Natural killer cell (primary cell): ENCODE measurements at regions not wholly inside any gene's neighbourhood (a gene's known extent, or its start where the extent isn't known, plus 50 kb on each side); places are given as distances from the start of the nearest gene placed in this dataset.

ENCODE experiments used
- ATAC-seq, 3 donors: fragments of 150-1000 bp in 2 of 3; fragments of 200-7000 bp in 1 of 3; cut with Tn5 transposase; 1 replicate in 1 of 3; 2 replicates in 2 of 3; pipeline ENCODE4 v1.10.0; 2021; ENCODE audit warnings: mild to moderate bottlenecking in 2 of 3, moderate library complexity in 2 of 3
- DNase-seq, 2 donors: peaks; one replicate each; pipeline versions ENCODE4 v3.0.0 to v3.0.0-alpha.2; 2013 to 2021; ENCODE audit warnings: mixed read lengths in 1 of 2
- H3K27ac ChIP-seq: one replicate; pipeline ENCODE4 v1.5.1; 2013; ENCODE audit warnings: mild to moderate bottlenecking, low read length
- H3K27me3 ChIP-seq: one replicate; pipeline ENCODE4 v1.6.1; 2013; ENCODE audit warnings: low read length; ENCODE audit not compliant: control insufficient read depth, insufficient read depth
- H3K36me3 ChIP-seq: one replicate; pipeline ENCODE4 v1.6.1; 2013; ENCODE audit warnings: low read length; ENCODE audit not compliant: control insufficient read depth, insufficient read depth
- H3K4me1 ChIP-seq: one replicate; pipeline ENCODE4 v1.6.1; 2013; ENCODE audit warnings: low read length; ENCODE audit not compliant: control insufficient read depth, insufficient read depth
- H3K4me3 ChIP-seq: one replicate; pipeline ENCODE4 v1.5.1; 2013; ENCODE audit warnings: low read length
- H3K9me3 ChIP-seq: one replicate; pipeline ENCODE4 v1.6.1; 2013; ENCODE audit warnings: low read length; ENCODE audit not compliant: control insufficient read depth, insufficient read depth
- H3K27ac Mint-ChIP-seq, 2 donors: one replicate each; pipeline ENCODE4 v1.8.0; 2022; ENCODE audit warnings: mild to moderate bottlenecking in 2 of 2, mixed read lengths in 2 of 2, moderate library complexity in 1 of 2
- H3K27me3 Mint-ChIP-seq, 2 donors: one replicate each; pipeline ENCODE4 v1.8.0; 2022; ENCODE audit warnings: low read depth in 2 of 2, mixed read lengths in 2 of 2
- H3K36me3 Mint-ChIP-seq: one replicate; pipeline ENCODE4 v1.8.0; 2022; ENCODE audit warnings: mixed read lengths
- H3K4me1 Mint-ChIP-seq, 2 donors: one replicate each; pipeline ENCODE4 v1.8.0; 2022; ENCODE audit warnings: mixed read lengths in 2 of 2
- H3K4me3 Mint-ChIP-seq: one replicate; pipeline ENCODE4 v1.8.0; 2022; ENCODE audit warnings: mild to moderate bottlenecking, moderate library complexity, mixed read lengths
- H3K9me3 Mint-ChIP-seq, 2 donors: one replicate each; pipeline ENCODE4 v1.8.0; 2022; ENCODE audit warnings: mixed read lengths in 2 of 2
- CTCF ChIP-seq: fragments of 200-600 bp; IDR thresholded peaks from one replicate; pipeline ENCODE4 v1.8.0; 2022; ENCODE audit warnings: antibody characterized with exemption
- WGBS: methylation state at CpG from one replicate; pipeline ENCODE4 v1.1.7; 2013; ENCODE audit warnings: missing lambda C conversion rate; ENCODE audit not compliant: insufficient coverage; 5-methylcytosine and 5-hydroxymethylcytosine counted together
- intact Hi-C: fragments of 100-400 bp; cut with micrococcal nuclease; formaldehyde crosslinking; loops from one replicate; pipeline ENCODE4 v1.14.2; 2022

GRCh38 chr10:118922972-118923371, 106.5 kb upstream of the NANOS1 start:
- no peaks in the 10 kb centered on the region for H3K27me3 ChIP-seq
- no peak overlapping the region for H3K4me3 ChIP-seq
- no peak overlapping the region for H3K27ac ChIP-seq
- H3K36me3 ChIP-seq: no peaks in the 10 kb centered on the region
- WGBS: 92% methylated on average over 1 of the region's 2 CpGs
- H3K4me1 Mint-ChIP-seq: no peaks in the 10 kb centered on the region
- no peaks in the 10 kb centered on the region for H3K9me3 ChIP-seq
- no peak overlapping the region for H3K27ac Mint-ChIP-seq
- ATAC-seq (no peak), DNase-seq (no peak)
- TF ChIP-seq CTCF: no peak
- no peaks in the 10 kb centered on the region for H3K9me3 Mint-ChIP-seq
- intact Hi-C loops: no loop called here
- no peaks in the 10 kb centered on the region for H3K36me3 Mint-ChIP-seq
- peaks cover 19 to 40% of the 10 kb centered on the region in 2 donors for H3K27me3 Mint-ChIP-seq
- no peak overlapping the region for H3K4me3 Mint-ChIP-seq
- H3K4me1 ChIP-seq: no peaks in the 10 kb centered on the region

GRCh38 chr10:118924493-118924892, 105.0 kb upstream of the NANOS1 start:
- no peaks in the 10 kb centered on the region for H3K4me1 ChIP-seq
- H3K36me3 Mint-ChIP-seq: no peaks in the 10 kb centered on the region
- no peak for ATAC-seq
- TF ChIP-seq CTCF: no peak
- H3K27me3 ChIP-seq: no peaks in the 10 kb centered on the region
- intact Hi-C loops: no loop called here
- H3K27ac Mint-ChIP-seq: no peak overlapping the region
- H3K4me1 Mint-ChIP-seq: no peaks in the 10 kb centered on the region
- no peak overlapping the region for H3K4me3 ChIP-seq
- H3K36me3 ChIP-seq: no peaks in the 10 kb centered on the region
- no peak for DNase-seq
- no peak overlapping the region for H3K4me3 Mint-ChIP-seq
- H3K27me3 Mint-ChIP-seq: peaks cover 19 to 40% of the 10 kb centered on the region in 2 donors
- no peaks in the 10 kb centered on the region for H3K9me3 Mint-ChIP-seq
- H3K27ac ChIP-seq: no peak overlapping the region
- H3K9me3 ChIP-seq: no peaks in the 10 kb centered on the region
- 79% methylated on average over 3 of the region's 3 CpGs for WGBS

- no peak for TF ChIP-seq CTCF
- no peaks in the 10 kb centered on the region for H3K9me3 ChIP-seq
- H3K36me3 Mint-ChIP-seq: peaks cover 5% of the 10 kb centered on the region
- H3K4me1 ChIP-seq: no peaks in the 10 kb centered on the region
- no peak overlapping the region for H3K4me3 ChIP-seq
- peaks cover 5% of the 10 kb centered on the region in 2 donors for H3K4me1 Mint-ChIP-seq
- DNase-seq (no peak), ATAC-seq (peak in 1 of 3 donors; percentile 14)
- H3K27me3 Mint-ChIP-seq: peaks cover 19 to 40% of the 10 kb centered on the region in 2 donors
- WGBS: 77% methylated on average over 8 of the region's 8 CpGs
- no peaks in the 10 kb centered on the region for H3K36me3 ChIP-seq
- intact Hi-C loops: no loop called here
- no peak overlapping the region for H3K27ac ChIP-seq
- H3K4me3 Mint-ChIP-seq: no peak overlapping the region
- no peaks in the 10 kb centered on the region for H3K27me3 ChIP-seq
- no peak overlapping the region for H3K27ac Mint-ChIP-seq
- peaks cover 2 to 5% of the 10 kb centered on the region in 2 donors for H3K9me3 Mint-ChIP-seq
These were observed 104.0 kb upstream of the NANOS1 start for GRCh38 chr10:118925404-118926071.

GRCh38 chr10:118926072-118926417, 103.5 kb upstream of the NANOS1 start:
- TF ChIP-seq CTCF: no peak
- ATAC-seq: no peak
- Mint-ChIP-seq H3K27ac (no peak overlapping the region), H3K4me3 (no peak overlapping the region), H3K27me3 (peaks cover 19 to 40% of the 10 kb centered on the region in 2 donors), H3K36me3 (peaks cover 10% of the 10 kb centered on the region), H3K4me1 (peaks cover 7 to 10% of the 10 kb centered on the region in 2 donors), H3K9me3 (peaks cover 4 to 10% of the 10 kb centered on the region in 2 donors)
- no peaks in the 10 kb centered on the region for H3K36me3 ChIP-seq
- no peak overlapping the region for H3K4me3 ChIP-seq
- no peak overlapping the region for H3K27ac ChIP-seq
- no peaks in the 10 kb centered on the region for H3K27me3 ChIP-seq
- intact Hi-C loops: no loop called here
- DNase-seq: no peak
- H3K4me1 ChIP-seq: no peaks in the 10 kb centered on the region
- WGBS: 83% methylated on average over 3 of the region's 3 CpGs
- H3K9me3 ChIP-seq: no peaks in the 10 kb centered on the region
